ENCODE measurements at regions not wholly inside any gene's neighbourhood (a gene's known extent, or its start where the extent isn't known, plus 50 kb on each side); places are given as distances from the start of the nearest gene placed in this dataset.

GRCh38 chr7:96416116-96416515, 94.2 kb upstream of the SLC25A13 start:
- ChIA-PET POLR2A (no interaction called here), RAD21 (ENCODE audit: low non-redundant PET in 1 of 2, low total read pairs in 2 of 2, uncharacterized antibody in 2 of 2, unreplicated experiment in 2 of 2) (no interaction called here), CTCF (interaction anchor here (1.1 kb wide), 1 partner anchor 612 kb away, joined by 3 read pairs; no protein-coding TSS in a partner anchor)
- no peak overlapping the region for H3K4me3 ChIP-seq (replicated peaks in 1 of 2; ENCODE audit: low read depth in 1 of 2, low read length in 2 of 2)
- H3K4me2 ChIP-seq (ENCODE audit: low read length) = no peak overlapping the region
- intact Hi-C loops (cut with micrococcal nuclease) = loop anchor here (1.0 to 5.0 kb wide), 2 partner anchors 499 to 611 kb away; no protein-coding TSS in a partner anchor
- no peaks in the 10 kb centered on the region for H3K36me3 ChIP-seq (ENCODE audit: control insufficient read depth in 1 of 2, insufficient read depth in 2 of 2, low read length in 2 of 2)
- TF ChIP-seq SP1 (IDR thresholded peaks at IDR 0.05; ENCODE audit: low read depth) = no peak
- no peak for TF ChIP-seq JUND (IDR thresholded peaks at IDR 0.05)
- no peak for TF ChIP-seq CTCF (IDR thresholded peaks at IDR 0.05 in 2 of 3, conservative IDR thresholded peaks at IDR 0.05 in 1 of 3; ENCODE audit: borderline replicate concordance in 1 of 3, insufficient read depth in 1 of 3, low read depth in 2 of 3, low read length in 2 of 3)
- TF ChIP-seq TCF7L2 (IDR thresholded peaks at IDR 0.05; ENCODE audit: borderline replicate concordance, extremely low read depth, insufficient read depth, insufficient read length) = no peak
- TF ChIP-seq CEBPB (IDR thresholded peaks at IDR 0.05; ENCODE audit: low read depth) = no peak
- TF ChIP-seq POLR2AphosphoS5 (IDR thresholded peaks at IDR 0.05; ENCODE audit: low read depth, low read length) = no peak
- no peak for TF ChIP-seq ZBTB33 (IDR thresholded peaks at IDR 0.05; ENCODE audit: extremely low read depth, insufficient replicate concordance, low read length)
- no peak for TF ChIP-seq RAD21 (IDR thresholded peaks at IDR 0.05; ENCODE audit: low read depth)
- TF ChIP-seq EZH2phosphoT487 (IDR thresholded peaks at IDR 0.05; ENCODE audit: borderline replicate concordance) = no peak
- TF ChIP-seq ZNF274 (IDR thresholded peaks at IDR 0.05; ENCODE audit: low read depth, low read length) = no peak
- TF ChIP-seq REST (IDR thresholded peaks at IDR 0.05; ENCODE audit: low read depth) = no peak
- no peak for TF ChIP-seq CBX3 (IDR thresholded peaks at IDR 0.05; ENCODE audit: low read depth)
- TF ChIP-seq SIN3A (IDR thresholded peaks at IDR 0.05; ENCODE audit: low read depth) = no peak
- no peak for TF ChIP-seq ZFX (IDR thresholded peaks at IDR 0.05)
- no peak for TF ChIP-seq ATF3 (IDR thresholded peaks at IDR 0.05)
- no peak overlapping the region for H2AFZ ChIP-seq (ENCODE audit: low read depth, low read length, poor library complexity, severe bottlenecking)
- no peaks in the 10 kb centered on the region for H3K9me3 ChIP-seq (ENCODE audit: control insufficient read depth in 1 of 2, insufficient read depth in 1 of 2, low read depth in 1 of 2, low read length in 2 of 2)
- H4K20me1 ChIP-seq (ENCODE audit: insufficient read depth) = no peaks in the 10 kb centered on the region
- H3K9me2 ChIP-seq (ENCODE audit: insufficient read depth) = no peaks in the 10 kb centered on the region
- DNase-seq (ENCODE audit: low read depth, low spot score) (no peak), ATAC-seq (no peak)
- no peak overlapping the region for H3K27ac ChIP-seq (ENCODE audit: low read depth, low read length)
- H3K79me2 ChIP-seq (ENCODE audit: insufficient read depth, low read length) = no peaks in the 10 kb centered on the region
- no peak overlapping the region for H3K9ac ChIP-seq (ENCODE audit: low read length)
- peaks cover 27% of the 10 kb centered on the region for H3K27me3 ChIP-seq (ENCODE audit: insufficient read depth, low read length)
- BruUV-seq (replicated peaks) = no TSS peak
- no peaks in the 10 kb centered on the region for H3K4me1 ChIP-seq (ENCODE audit: control insufficient read depth in 1 of 2, insufficient read depth in 2 of 2, low read length in 2 of 2)

Data from HCT116 (cell line).